H1 (cell line): ENCODE measurements at regions not wholly inside any gene's neighbourhood (a gene's known extent, or its start where the extent isn't known, plus 50 kb on each side); places are given as distances from the start of the nearest gene placed in this dataset.

Experiments
- CTCF ChIA-PET: fragments of 300-600 bp; sonication (Branson Sonifier 250); formaldehyde crosslinking; loops from one replicate; lab custom pipeline; 2021; ENCODE audit not compliant: partially characterized antibody; lab: Charles Lee
- POLR2A ChIA-PET: fragments of 300-600 bp; sonication (Branson Sonifier 250); formaldehyde crosslinking; loops from one replicate; lab custom pipeline; 2021; ENCODE audit warnings: inconsistent platforms; ENCODE audit not compliant: partially characterized antibody; lab: Charles Lee
- DNase-seq, 2 experiments: peaks; one replicate each; pipeline versions ENCODE4 v3.0.0 to v3.0.0-alpha.2; 2010 to 2022; ENCODE audit warnings: low spot score in 2 of 2, low read depth in 1 of 2, mixed read lengths in 1 of 2
- FAIRE-seq: peaks from 2 replicates; lab custom pipeline; 2011; peaks lifted over from hg19 to GRCh38; lab: Jason Lieb, UNC
- H2AFZ ChIP-seq: 2 replicates; pipeline ENCODE4 v1.8.1; 2012; ENCODE audit warnings: low read length, inconsistent platforms
- H2AK5ac ChIP-seq: 2 replicates; pipeline ENCODE4 v1.6.1; 2013; ENCODE audit warnings: low read depth, low read length
- H2BK120ac ChIP-seq: replicated peaks from 2 replicates; pipeline ENCODE3; 2013; ENCODE audit warnings: low read depth, low read length, inconsistent platforms
- H2BK12ac ChIP-seq: 2 replicates; pipeline ENCODE4 v1.6.1; 2013; ENCODE audit warnings: low read depth, low read length
- H2BK15ac ChIP-seq: 2 replicates; pipeline ENCODE4 v1.6.1; 2013; ENCODE audit warnings: low read length
- H2BK20ac ChIP-seq: 2 replicates; pipeline ENCODE4 v1.6.1; 2013; ENCODE audit warnings: low read length
- H2BK5ac ChIP-seq: 2 replicates; pipeline ENCODE4 v1.6.1; 2013; ENCODE audit warnings: low read depth, low read length
- H3K14ac ChIP-seq: 2 replicates; pipeline ENCODE4 v1.6.1; 2013; ENCODE audit warnings: inconsistent platforms; ENCODE audit not compliant: insufficient read length
- H3K18ac ChIP-seq: 2 replicates; pipeline ENCODE4 v1.6.1; 2013; ENCODE audit warnings: low read length; ENCODE audit errors: extremely low read depth
- H3K23ac ChIP-seq: 2 replicates; pipeline ENCODE4 v1.6.1; 2013; ENCODE audit warnings: inconsistent platforms; ENCODE audit not compliant: insufficient read length
- H3K23me2 ChIP-seq: 2 replicates; pipeline ENCODE4 v1.6.1; 2013; ENCODE audit warnings: low read depth, low read length
- H3K27ac ChIP-seq: 2 replicates; pipeline ENCODE4 v1.6.1; 2011; ENCODE audit warnings: low read depth, low read length, inconsistent platforms
- H3K27me3 ChIP-seq, 4 experiments: replicated peaks in 1 of 4; 1 replicate in 1 of 4; 2 replicates in 3 of 4; pipeline versions ENCODE4 v1.6.1 to v1.8.1; 2011 to 2013; ENCODE audit warnings: low read length in 3 of 4, mild to moderate bottlenecking in 3 of 4, inconsistent platforms in 2 of 4, mixed read lengths in 2 of 4, moderate library complexity in 1 of 4; ENCODE audit not compliant: control insufficient read depth in 3 of 4, insufficient read depth in 3 of 4; ENCODE audit errors: extremely low read depth in 1 of 4
- H3K36me3 ChIP-seq, 4 experiments: 2 replicates each; pipeline versions ENCODE4 v1.6.1 to v1.8.1; 2011 to 2013; ENCODE audit warnings: mild to moderate bottlenecking in 4 of 4, low read length in 3 of 4, moderate library complexity in 2 of 4, control low read depth in 1 of 4, inconsistent platforms in 1 of 4; ENCODE audit not compliant: insufficient read depth in 4 of 4, control insufficient read depth in 2 of 4
- H3K4ac ChIP-seq: replicated peaks from 2 replicates; pipeline ENCODE3; 2013; ENCODE audit warnings: low read length, low read depth, mixed read lengths, inconsistent platforms; ENCODE audit not compliant: insufficient read length
- H3K4me1 ChIP-seq, 4 experiments: replicated peaks in 1 of 4; 1 replicate in 1 of 4; 2 replicates in 3 of 4; pipeline versions ENCODE4 v1.6.1 to v1.8.1; 2011 to 2013; ENCODE audit warnings: low read length in 3 of 4, inconsistent platforms in 2 of 4, mixed read lengths in 1 of 4; ENCODE audit not compliant: insufficient read depth in 4 of 4, control insufficient read depth in 3 of 4
- H3K4me2 ChIP-seq, 2 experiments: 2 replicates each; pipeline versions ENCODE4 v1.6.1 to v1.8.1; 2011 to 2013; ENCODE audit warnings: low read depth in 2 of 2, low read length in 2 of 2, control low read depth in 1 of 2, inconsistent platforms in 1 of 2, mild to moderate bottlenecking in 1 of 2; ENCODE audit not compliant: insufficient read depth in 1 of 2
- H3K4me3 ChIP-seq, 4 experiments: fragments of 200-600, 300-600 bp in 1 of 4; sonication (generic), shearing (Covaris generic), sonication (Bioruptor Twin) in 1 of 4; 2 replicates each; pipeline versions ENCODE4 v1.5.1 to v1.8.1; 2011 to 2016; ENCODE audit warnings: low read length in 4 of 4, low read depth in 3 of 4, control low read depth in 2 of 4, inconsistent platforms in 2 of 4, mild to moderate bottlenecking in 2 of 4, mixed read lengths in 1 of 4, moderate library complexity in 1 of 4; ENCODE audit not compliant: insufficient read depth in 2 of 4; ENCODE audit errors: extremely low read depth in 1 of 4
- H3K56ac ChIP-seq: replicated peaks from 2 replicates; pipeline ENCODE3; 2013; ENCODE audit warnings: low read depth, mild to moderate bottlenecking, mixed read lengths, low read length, inconsistent platforms; ENCODE audit not compliant: insufficient read length
- H3K79me1 ChIP-seq: 2 replicates; pipeline ENCODE4 v1.6.1; 2013; ENCODE audit warnings: low read depth, low read length, control low read depth
- H3K79me2 ChIP-seq, 2 experiments: 2 replicates each; pipeline versions ENCODE4 v1.6.1 to v1.8.1; 2012 to 2013; ENCODE audit warnings: low read length in 2 of 2, mild to moderate bottlenecking in 2 of 2, inconsistent platforms in 1 of 2; ENCODE audit not compliant: insufficient read depth in 2 of 2, control insufficient read depth in 1 of 2
- H3K9ac ChIP-seq, 4 experiments: replicated peaks in 1 of 4; 1 replicate in 1 of 4; 2 replicates in 3 of 4; pipeline versions ENCODE4 v1.6.1 to v1.8.1; 2011 to 2013; ENCODE audit warnings: low read depth in 3 of 4, low read length in 3 of 4, control low read depth in 2 of 4, mild to moderate bottlenecking in 2 of 4, moderate library complexity in 2 of 4, inconsistent platforms in 1 of 4; ENCODE audit errors: extremely low read depth in 1 of 4
- H3K9me3 ChIP-seq, 2 experiments: 2 replicates each; pipeline versions ENCODE4 v1.6.1 to v1.8.1; 2012 to 2013; ENCODE audit warnings: mild to moderate bottlenecking in 2 of 2, moderate library complexity in 2 of 2, control low read depth in 1 of 2, inconsistent platforms in 1 of 2, low read depth in 1 of 2, low read length in 1 of 2, mixed read lengths in 1 of 2; ENCODE audit not compliant: insufficient read depth in 2 of 2
- H4K20me1 ChIP-seq, 2 experiments: replicated peaks in 1 of 2; 2 replicates each; pipeline versions ENCODE3 to v1.8.1; 2011 to 2013; ENCODE audit warnings: inconsistent platforms in 2 of 2, low read length in 2 of 2, mild to moderate bottlenecking in 1 of 2; ENCODE audit not compliant: insufficient read depth in 2 of 2, control insufficient read depth in 1 of 2
- H4K5ac ChIP-seq: 2 replicates; pipeline ENCODE4 v1.6.1; 2013; ENCODE audit warnings: low read length, low read depth, mixed read lengths, inconsistent platforms; ENCODE audit not compliant: insufficient read length
- H4K8ac ChIP-seq: 2 replicates; pipeline ENCODE4 v1.8.0; 2013; ENCODE audit warnings: mild to moderate bottlenecking, moderate library complexity, low read length, inconsistent platforms; ENCODE audit not compliant: insufficient read depth; ENCODE audit errors: extremely low read depth
- H4K91ac ChIP-seq: replicated peaks from 2 replicates; pipeline ENCODE3; 2013; ENCODE audit warnings: low read length, mixed read lengths, inconsistent platforms; ENCODE audit not compliant: insufficient read length
- NANOG ChIP-seq: IDR thresholded peaks from 2 replicates; pipeline ENCODE4 v1.6.1; 2011; ENCODE audit warnings: low read length, low read depth, mild to moderate bottlenecking, inconsistent platforms; ENCODE audit not compliant: insufficient read depth, poor library complexity, severe bottlenecking
- SP2 ChIP-seq: IDR thresholded peaks from 2 replicates; pipeline ENCODE4 v1.6.1; 2012; ENCODE audit warnings: mild to moderate bottlenecking, low read length, inconsistent platforms

DNA sequence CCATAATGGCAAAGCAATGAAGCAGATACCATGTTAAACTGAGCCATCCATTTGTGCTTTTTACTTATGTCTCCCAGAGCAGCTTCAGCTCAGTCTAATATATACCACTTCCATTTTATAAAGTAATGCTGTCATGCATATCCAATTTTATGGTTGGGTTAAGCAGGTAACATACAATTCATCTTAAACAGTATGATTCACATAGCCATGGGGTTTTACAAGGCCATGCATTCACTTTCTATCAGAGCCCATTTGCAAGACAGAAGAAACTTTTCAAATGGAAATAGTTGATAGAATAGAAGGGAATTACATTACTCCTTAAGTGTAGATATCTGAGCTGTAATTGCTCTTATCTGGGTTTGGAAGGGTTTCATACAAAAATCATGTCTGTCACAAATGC lies 580.5 kb upstream of the CXADR start:
- Histone ChIP-seq H2BK5ac (no peak overlapping the region), H2BK120ac (no peak overlapping the region)
- CTCF ChIA-PET, result interaction anchor here (0.9 kb wide), 2 partner anchors 10 to 454 kb away, joined by 3 to 4 read pairs; no protein-coding TSS in a partner anchor

More for the DNA sequence above, 580.5 kb upstream of the CXADR start:
- no peak overlapping the region for H3K4me3 ChIP-seq
- H3K23ac ChIP-seq, result no peak overlapping the region
- no peak overlapping the region for H3K4me2 ChIP-seq
- TF ChIP-seq SP2 (no peak), NANOG (no peak)
- H3K56ac ChIP-seq, result no peak overlapping the region
- H3K36me3 ChIP-seq, result no peaks in the 10 kb centered on the region
- FAIRE-seq (no peak), DNase-seq (no peak)
- no peaks in the 10 kb centered on the region for H3K9me3 ChIP-seq
- H2AK5ac ChIP-seq, result no peak overlapping the region
- no peak overlapping the region for H4K5ac ChIP-seq
- H3K79me2 ChIP-seq, result no peaks in the 10 kb centered on the region
- no peaks in the 10 kb centered on the region for H3K27me3 ChIP-seq
- H3K4me1 ChIP-seq, result peaks cover 0 to 4% (median 1%) of the 10 kb centered on the region in 4 experiments; a peak in 2 of 7 replicates
- no peak overlapping the region for H4K91ac ChIP-seq
- no peak overlapping the region for H4K8ac ChIP-seq
- H3K9ac ChIP-seq, result no peak overlapping the region
- H3K23me2 ChIP-seq, result no peaks in the 10 kb centered on the region
- no peak overlapping the region for H2BK20ac ChIP-seq
- no peak overlapping the region for H2BK15ac ChIP-seq
- no peak overlapping the region for H3K14ac ChIP-seq
- no peaks in the 10 kb centered on the region for H3K79me1 ChIP-seq
- no peak overlapping the region for H3K4ac ChIP-seq
- no peak overlapping the region for H2AFZ ChIP-seq
- no peak overlapping the region for H3K27ac ChIP-seq
- H2BK12ac ChIP-seq, result no peak overlapping the region
- no peak overlapping the region for H3K18ac ChIP-seq
- POLR2A ChIA-PET, result interaction anchor here (0.6 kb wide), 1 partner anchor 11 kb away, joined by 3 read pairs; no protein-coding TSS in a partner anchor
- H4K20me1 ChIP-seq, result no peaks in the 10 kb centered on the region
